ENCODE measurements at regions not wholly inside any gene's neighbourhood (a gene's known extent, or its start where the extent isn't known, plus 50 kb on each side); places are given as distances from the start of the nearest gene placed in this dataset.

DNA sequence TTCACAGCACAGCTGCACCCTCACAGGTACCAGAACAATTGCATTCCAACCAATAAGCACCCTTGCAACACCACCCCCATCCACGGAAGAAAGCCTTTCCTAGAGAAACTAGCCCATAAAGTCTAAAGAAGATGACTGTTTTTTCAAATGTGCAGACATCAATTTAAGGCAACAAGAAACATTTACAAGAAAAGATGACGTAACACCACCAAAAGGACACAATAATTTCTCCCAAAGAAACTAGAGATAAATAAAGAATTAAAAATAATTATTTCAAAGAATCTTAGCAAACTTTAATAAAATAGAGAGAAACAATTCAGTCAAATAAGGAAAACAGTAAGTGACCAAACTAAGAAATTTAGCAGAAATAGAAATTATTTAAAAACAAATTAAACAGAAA lies 352.3 kb upstream of the ATXN7L3B start:
- H3K27ac ChIP-seq: no peak overlapping the region
- TF ChIP-seq ZFX (IDR thresholded peaks at IDR 0.05; ENCODE audit: borderline replicate concordance): no peak
- no peak for TF ChIP-seq CTCF (IDR thresholded peaks at IDR 0.05)

DNA sequence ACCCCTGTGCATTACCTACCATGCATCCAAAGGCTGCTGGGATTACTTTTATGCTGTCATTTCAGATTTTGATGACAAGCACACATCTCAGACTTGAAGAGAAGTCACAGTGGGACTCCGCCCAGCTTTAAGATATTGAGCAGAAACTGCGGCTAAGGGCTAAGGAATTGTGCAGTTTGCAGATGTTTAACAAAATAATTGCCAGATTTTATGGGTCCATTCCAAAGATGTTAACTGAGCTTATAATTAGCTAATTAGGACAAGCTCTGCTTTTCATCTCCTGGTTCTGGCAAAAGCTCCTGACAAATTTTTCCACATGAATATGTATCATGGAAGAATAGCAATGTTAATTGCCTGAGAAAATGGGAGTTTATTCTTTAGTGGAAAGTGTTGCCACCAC lies 344.4 kb upstream of the ATXN7L3B start:
- no peak for TF ChIP-seq CTCF (IDR thresholded peaks at IDR 0.05)
- TF ChIP-seq ZFX (IDR thresholded peaks at IDR 0.05; ENCODE audit: borderline replicate concordance): no peak
- H3K27ac ChIP-seq: no peak overlapping the region

GRCh38 chr12:74204236-74204635 lies 333.4 kb upstream of the ATXN7L3B start:
- no peak for TF ChIP-seq CTCF (IDR thresholded peaks at IDR 0.05)
- no peak for TF ChIP-seq ZFX (IDR thresholded peaks at IDR 0.05; ENCODE audit: borderline replicate concordance)
- no peak overlapping the region for H3K27ac ChIP-seq

DNA sequence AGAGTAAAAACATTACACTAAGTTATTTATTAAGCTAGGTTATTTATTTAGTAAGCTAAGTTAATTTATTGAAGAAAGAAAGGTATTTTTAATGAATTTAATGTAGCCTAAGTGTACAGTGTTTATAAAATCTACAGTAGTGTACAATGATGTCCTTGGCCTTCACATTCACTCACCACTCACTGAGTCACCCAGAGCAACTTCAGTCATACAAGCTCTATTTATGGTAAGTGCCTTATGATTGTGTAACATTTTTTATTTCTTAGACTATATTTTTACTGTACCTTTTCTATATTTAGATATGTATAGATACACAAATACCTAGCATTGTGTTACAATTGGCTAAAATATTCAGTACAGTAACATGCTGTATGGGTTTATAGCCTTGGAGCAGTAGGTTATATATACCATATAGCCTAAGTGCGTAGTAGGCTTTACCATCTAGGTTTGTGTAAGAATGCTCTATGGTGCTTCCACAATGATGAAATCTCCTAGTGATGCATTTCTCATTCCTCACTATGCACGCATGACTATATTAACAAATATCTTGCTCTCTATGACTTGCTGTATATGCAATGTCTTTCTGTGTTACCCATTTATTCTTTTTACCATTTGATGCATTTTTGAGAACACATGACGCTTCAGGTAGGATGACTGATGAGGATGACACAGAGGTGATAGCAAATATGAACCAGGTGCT lies 309.6 kb upstream of the ATXN7L3B start:
- H3K27ac ChIP-seq: no peak overlapping the region
- TF ChIP-seq ZFX (IDR thresholded peaks at IDR 0.05; ENCODE audit: borderline replicate concordance) (no peak), CTCF (IDR thresholded peaks at IDR 0.05) (no peak)

GRCh38 chr12:74229671-74230070 lies 308.0 kb upstream of the ATXN7L3B start:
- TF ChIP-seq CTCF (IDR thresholded peaks at IDR 0.05) (no peak), ZFX (IDR thresholded peaks at IDR 0.05; ENCODE audit: borderline replicate concordance) (no peak)
- no peak overlapping the region for H3K27ac ChIP-seq

GRCh38 chr12:74235342-74235741 lies 302.3 kb upstream of the ATXN7L3B start:
- TF ChIP-seq CTCF (IDR thresholded peaks at IDR 0.05): no peak
- no peak for TF ChIP-seq ZFX (IDR thresholded peaks at IDR 0.05; ENCODE audit: borderline replicate concordance)
- no peak overlapping the region for H3K27ac ChIP-seq

- no peak for TF ChIP-seq ZFX (IDR thresholded peaks at IDR 0.05; ENCODE audit: borderline replicate concordance)
- TF ChIP-seq CTCF (IDR thresholded peaks at IDR 0.05): no peak
Observed at GRCh38 chr12:74241341-74241740, 296.3 kb upstream of the ATXN7L3B start.

More at GRCh38 chr12:74241341-74241740, 296.3 kb upstream of the ATXN7L3B start:
- H3K27ac ChIP-seq: no peak overlapping the region
